MCF 10A (cell line): ENCODE measurements at regions not wholly inside any gene's neighbourhood (a gene's known extent, or its start where the extent isn't known, plus 50 kb on each side); places are given as distances from the start of the nearest gene placed in this dataset.

Experiments used
- BruUV-seq: library from RNA; stranded (reverse); fragments of 400-500 nt; replicated peaks from 2 replicates; lab custom pipeline; 2021; lab: Mats Ljungman, UMichigan
- CTCF ChIA-PET: fragments of 300-600 bp; sonication (Branson Sonifier 250); formaldehyde crosslinking; extraction: SDS; loops from one replicate; lab custom pipeline; 2021; ENCODE audit warnings: antibody characterized with exemption, inconsistent platforms; lab: Yijun Ruan, JAX
- POLR2A ChIA-PET: fragments of 300-600, 350-650 bp; sonication (Branson Sonifier 250); formaldehyde crosslinking; extraction: SDS; loops from one replicate; lab custom pipeline; 2020; ENCODE audit warnings: antibody characterized with exemption, inconsistent platforms; lab: Yijun Ruan, JAX
- DNase-seq: peaks from one replicate; pipeline ENCODE4 v3.0.0-alpha.2; 2018; ENCODE audit not compliant: unreplicated experiment
- H3K27ac Mint-ChIP-seq: one replicate; pipeline ENCODE4 v1.8.0; 2022; ENCODE audit warnings: mild to moderate bottlenecking, low read depth, mixed read lengths; ENCODE audit not compliant: unreplicated experiment
- H3K27me3 Mint-ChIP-seq: one replicate; pipeline ENCODE4 v1.8.0; 2022; ENCODE audit warnings: mixed read lengths; ENCODE audit not compliant: insufficient read depth, unreplicated experiment
- H3K36me3 Mint-ChIP-seq: one replicate; pipeline ENCODE4 v1.8.0; 2022; ENCODE audit warnings: mild to moderate bottlenecking, moderate library complexity, mixed read lengths; ENCODE audit not compliant: insufficient read depth, unreplicated experiment
- H3K4me1 Mint-ChIP-seq: one replicate; pipeline ENCODE4 v1.8.0; 2022; ENCODE audit warnings: mixed read lengths; ENCODE audit not compliant: insufficient read depth, unreplicated experiment
- H3K4me3 Mint-ChIP-seq: one replicate; pipeline ENCODE4 v1.8.0; 2022; ENCODE audit warnings: mild to moderate bottlenecking, moderate library complexity, mixed read lengths; ENCODE audit not compliant: unreplicated experiment
- H3K9me3 Mint-ChIP-seq: one replicate; pipeline ENCODE4 v1.8.0; 2022; ENCODE audit warnings: mixed read lengths; ENCODE audit not compliant: unreplicated experiment
- intact Hi-C: fragments of 100-400 bp; cut with micrococcal nuclease; formaldehyde crosslinking; loops from 2 replicates; pipeline ENCODE4 v1.14.1; 2022
- TF ChIP-seq, protein P1 (sequence below): fragments of 200-600 bp; IDR thresholded peaks from one replicate; pipeline ENCODE4 v1.8.0; 2022; ENCODE audit warnings: antibody characterized with exemption, mild to moderate bottlenecking; ENCODE audit not compliant: unreplicated experiment

GRCh38 chr2:126786765-126787164, 111.9 kb upstream of the TEX51 start:
- Mint-ChIP-seq H3K4me3 (no peak overlapping the region), H3K27ac (no peak overlapping the region), H3K27me3 (peaks cover 11% of the 10 kb centered on the region), H3K4me1 (no peaks in the 10 kb centered on the region), H3K9me3 (no peaks in the 10 kb centered on the region), H3K36me3 (no peaks in the 10 kb centered on the region)
- ChIA-PET CTCF (interaction anchor here (1.7 kb wide), 1 partner anchor 10 kb away, joined by 6 read pairs; no protein-coding TSS in a partner anchor), POLR2A (no interaction called here)
- TF ChIP-seq, protein P1, sequence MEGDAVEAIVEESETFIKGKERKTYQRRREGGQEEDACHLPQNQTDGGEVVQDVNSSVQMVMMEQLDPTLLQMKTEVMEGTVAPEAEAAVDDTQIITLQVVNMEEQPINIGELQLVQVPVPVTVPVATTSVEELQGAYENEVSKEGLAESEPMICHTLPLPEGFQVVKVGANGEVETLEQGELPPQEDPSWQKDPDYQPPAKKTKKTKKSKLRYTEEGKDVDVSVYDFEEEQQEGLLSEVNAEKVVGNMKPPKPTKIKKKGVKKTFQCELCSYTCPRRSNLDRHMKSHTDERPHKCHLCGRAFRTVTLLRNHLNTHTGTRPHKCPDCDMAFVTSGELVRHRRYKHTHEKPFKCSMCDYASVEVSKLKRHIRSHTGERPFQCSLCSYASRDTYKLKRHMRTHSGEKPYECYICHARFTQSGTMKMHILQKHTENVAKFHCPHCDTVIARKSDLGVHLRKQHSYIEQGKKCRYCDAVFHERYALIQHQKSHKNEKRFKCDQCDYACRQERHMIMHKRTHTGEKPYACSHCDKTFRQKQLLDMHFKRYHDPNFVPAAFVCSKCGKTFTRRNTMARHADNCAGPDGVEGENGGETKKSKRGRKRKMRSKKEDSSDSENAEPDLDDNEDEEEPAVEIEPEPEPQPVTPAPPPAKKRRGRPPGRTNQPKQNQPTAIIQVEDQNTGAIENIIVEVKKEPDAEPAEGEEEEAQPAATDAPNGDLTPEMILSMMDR = no peak
- DNase-seq = no peak
- no TSS peak for BruUV-seq
- intact Hi-C loops = no loop called here

DNA sequence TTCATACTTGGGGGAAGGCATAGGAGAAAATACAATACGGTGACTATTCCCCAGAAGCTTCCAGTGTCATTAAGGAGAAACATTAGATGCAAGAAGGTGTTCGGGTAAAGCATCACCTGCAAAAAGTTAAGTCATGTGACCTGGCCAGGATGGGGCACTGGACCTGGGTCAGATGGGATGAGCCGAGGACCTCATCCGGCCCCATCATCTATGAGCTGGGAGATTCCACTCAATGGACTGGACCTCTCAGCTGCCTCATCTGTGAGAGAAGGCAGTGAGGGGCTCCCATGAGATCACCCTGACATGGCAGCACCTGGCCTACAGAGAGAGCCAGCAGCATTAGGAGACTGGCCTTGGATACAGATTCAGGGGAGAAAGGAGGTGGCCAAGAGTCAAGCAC, 111.4 kb upstream of the TEX51 start:
- intact Hi-C loops = no loop called here
- H3K36me3 Mint-ChIP-seq = no peaks in the 10 kb centered on the region
- BruUV-seq = no TSS peak
- no peaks in the 10 kb centered on the region for H3K9me3 Mint-ChIP-seq
- ChIA-PET POLR2A (no interaction called here), CTCF (interaction anchor here (0.6 to 1.7 kb wide), 2 partner anchors 9 to 10 kb away, joined by 4 to 6 read pairs; no protein-coding TSS in a partner anchor)
- H3K27me3 Mint-ChIP-seq = peaks cover 6% of the 10 kb centered on the region
- no peak for DNase-seq
- TF ChIP-seq, protein P1 = no peak
- no peaks in the 10 kb centered on the region for H3K4me1 Mint-ChIP-seq
- no peak overlapping the region for H3K4me3 Mint-ChIP-seq
- no peak overlapping the region for H3K27ac Mint-ChIP-seq

GRCh38 chr2:126788113-126788512, 110.6 kb upstream of the TEX51 start:
- CTCF ChIA-PET = interaction anchor here (0.6 to 1.7 kb wide), 3 partner anchors 10 to 169 kb away, joined by 4 to 6 read pairs (median 6); no protein-coding TSS in a partner anchor
- TF ChIP-seq, protein P1 = no peak
- Mint-ChIP-seq H3K4me1 (no peaks in the 10 kb centered on the region), H3K4me3 (no peak overlapping the region), H3K9me3 (no peaks in the 10 kb centered on the region), H3K27me3 (peaks cover 9% of the 10 kb centered on the region), H3K36me3 (no peaks in the 10 kb centered on the region), H3K27ac (no peak overlapping the region)
- intact Hi-C loops = no loop called here
- no TSS peak for BruUV-seq
- no peak for DNase-seq
- POLR2A ChIA-PET = no interaction called here

DNA sequence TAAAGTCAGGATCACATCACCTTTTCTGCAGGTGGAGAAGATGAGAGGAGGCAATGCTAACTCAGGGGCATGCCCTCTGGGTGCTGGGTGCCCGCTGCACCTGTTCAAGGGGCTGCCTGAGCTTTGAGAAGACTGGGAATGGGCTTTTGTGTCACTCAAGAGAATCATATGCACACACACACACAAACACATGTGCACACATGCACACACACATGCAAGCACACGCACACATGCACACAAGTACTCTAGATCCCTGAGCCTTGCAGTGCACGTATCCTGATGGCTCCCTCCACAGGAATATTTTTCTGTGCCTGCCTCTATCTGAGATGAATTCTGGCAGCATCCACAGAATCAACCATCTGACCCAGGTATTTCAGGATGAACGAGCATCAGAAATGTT, 110.0 kb upstream of the TEX51 start:
- Mint-ChIP-seq H3K9me3 (no peaks in the 10 kb centered on the region), H3K4me1 (no peaks in the 10 kb centered on the region), H3K36me3 (no peaks in the 10 kb centered on the region), H3K4me3 (no peak overlapping the region), H3K27me3 (peaks cover 14% of the 10 kb centered on the region), H3K27ac (no peak overlapping the region)
- intact Hi-C loops = no loop called here
- POLR2A ChIA-PET = no interaction called here
- TF ChIP-seq, protein P1 = no peak
- CTCF ChIA-PET = interaction anchor here (0.6 to 1.4 kb wide), 2 partner anchors 10 to 168 kb away, joined by 4 to 6 read pairs; no protein-coding TSS in a partner anchor
- no peak for DNase-seq
- BruUV-seq = no TSS peak
